ENCODE measurements at regions not wholly inside any gene's neighbourhood (a gene's known extent, or its start where the extent isn't known, plus 50 kb on each side); places are given as distances from the start of the nearest gene placed in this dataset.
A peak's percentile ranks its signal among the peaks of the same experiment; 100 is the strongest.

DNA sequence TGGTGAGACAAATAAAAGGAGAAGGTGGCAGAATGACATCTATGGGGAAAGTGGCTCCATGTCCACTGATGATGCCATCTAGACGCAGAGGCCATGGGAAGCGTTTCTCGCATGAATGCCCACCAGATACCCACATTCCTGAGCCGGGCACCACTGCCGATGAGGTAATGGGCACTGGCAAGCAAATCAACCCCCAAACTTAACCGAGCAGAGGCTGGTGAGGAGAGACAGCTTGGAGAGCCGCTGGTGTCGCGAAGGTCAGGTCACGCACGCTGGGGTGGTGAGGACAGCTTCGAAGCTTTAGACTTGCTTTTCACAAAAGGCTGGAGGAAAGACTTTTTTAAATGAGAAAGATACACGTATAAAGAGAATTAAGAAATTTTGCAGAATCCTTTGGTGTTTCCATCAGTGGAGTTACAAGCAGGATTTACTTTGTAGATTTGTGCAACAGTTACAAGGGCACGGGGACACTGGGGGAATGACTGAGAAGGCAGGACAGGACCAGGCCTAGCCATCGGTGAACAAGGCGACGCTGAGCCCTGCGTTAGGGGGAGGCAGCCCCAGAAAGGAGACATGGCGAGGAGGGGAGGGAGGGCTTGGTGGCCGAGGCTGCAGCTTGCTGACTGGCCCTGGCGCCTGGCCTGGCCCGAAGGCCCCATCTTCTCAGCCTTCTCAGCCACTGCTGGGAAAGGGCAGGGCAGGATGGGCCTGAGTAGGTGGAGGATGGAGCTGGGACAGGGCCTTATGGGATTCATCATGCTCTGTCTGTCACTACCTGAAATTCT, 83.9 kb upstream of the HDAC4 start:
- Histone ChIP-seq H2AFZ (ENCODE audit: control insufficient read depth, low read length) (no peak overlapping the region), H3K4me3 (ENCODE audit: control insufficient read depth in 2 of 3, extremely low read depth in 1 of 3, insufficient read depth in 2 of 3, low read depth in 1 of 3, low read length in 3 of 3) (no peak overlapping the region), H3K9ac (ENCODE audit: control insufficient read depth, extremely low read depth, insufficient read depth, low read length) (no peak overlapping the region), H3K27me3 (ENCODE audit: control insufficient read depth, extremely low read depth, insufficient read depth, low read length) (peaks cover 11% of the 10 kb centered on the region), H3K9me3 (ENCODE audit: control insufficient read depth, low read depth, low read length) (no peaks in the 10 kb centered on the region), H3K9me1 (ENCODE audit: control insufficient read depth, extremely low read depth, insufficient read depth, low read length) (no peaks in the 10 kb centered on the region), H4K20me1 (ENCODE audit: control insufficient read depth, extremely low read depth, insufficient read depth, low read length) (no peaks in the 10 kb centered on the region), H3K27ac (ENCODE audit: control insufficient read depth, insufficient read depth, low read length) (no peak overlapping the region), H3K4me1 (ENCODE audit: control insufficient read depth, extremely low read depth, insufficient read depth, low read length) (peaks cover 5% of the 10 kb centered on the region), H3K79me2 (ENCODE audit: control insufficient read depth, insufficient read depth, low read length) (no peaks in the 10 kb centered on the region), H3K4me2 (ENCODE audit: control insufficient read depth, extremely low read depth, insufficient read depth, low read depth, low read length) (no peak overlapping the region), H3K36me3 (ENCODE audit: control insufficient read depth in 2 of 2, extremely low read depth in 1 of 2, insufficient read depth in 2 of 2, low read length in 2 of 2) (no peaks in the 10 kb centered on the region)
- TF ChIP-seq, protein P1, sequence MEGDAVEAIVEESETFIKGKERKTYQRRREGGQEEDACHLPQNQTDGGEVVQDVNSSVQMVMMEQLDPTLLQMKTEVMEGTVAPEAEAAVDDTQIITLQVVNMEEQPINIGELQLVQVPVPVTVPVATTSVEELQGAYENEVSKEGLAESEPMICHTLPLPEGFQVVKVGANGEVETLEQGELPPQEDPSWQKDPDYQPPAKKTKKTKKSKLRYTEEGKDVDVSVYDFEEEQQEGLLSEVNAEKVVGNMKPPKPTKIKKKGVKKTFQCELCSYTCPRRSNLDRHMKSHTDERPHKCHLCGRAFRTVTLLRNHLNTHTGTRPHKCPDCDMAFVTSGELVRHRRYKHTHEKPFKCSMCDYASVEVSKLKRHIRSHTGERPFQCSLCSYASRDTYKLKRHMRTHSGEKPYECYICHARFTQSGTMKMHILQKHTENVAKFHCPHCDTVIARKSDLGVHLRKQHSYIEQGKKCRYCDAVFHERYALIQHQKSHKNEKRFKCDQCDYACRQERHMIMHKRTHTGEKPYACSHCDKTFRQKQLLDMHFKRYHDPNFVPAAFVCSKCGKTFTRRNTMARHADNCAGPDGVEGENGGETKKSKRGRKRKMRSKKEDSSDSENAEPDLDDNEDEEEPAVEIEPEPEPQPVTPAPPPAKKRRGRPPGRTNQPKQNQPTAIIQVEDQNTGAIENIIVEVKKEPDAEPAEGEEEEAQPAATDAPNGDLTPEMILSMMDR (optimal IDR thresholded peaks at IDR 0.05 in 1 of 3, IDR thresholded peaks at IDR 0.05 in 1 of 3, conservative IDR thresholded peaks at IDR 0.05 in 1 of 3; ENCODE audit: extremely low read depth in 1 of 3, insufficient read depth in 2 of 3, low read length in 3 of 3): no peak
- TF ChIP-seq EZH2 (IDR thresholded peaks at IDR 0.05; ENCODE audit: low read length): no peak
- FAIRE-seq (no peak), DNase-seq (ENCODE audit: low read depth, low spot score) (no peak)
- dilution Hi-C loops (cut with MboI; ENCODE audit: extremely low pct_ligation_motif_present, low sequenced_read_pairs): no loop called here

DNA sequence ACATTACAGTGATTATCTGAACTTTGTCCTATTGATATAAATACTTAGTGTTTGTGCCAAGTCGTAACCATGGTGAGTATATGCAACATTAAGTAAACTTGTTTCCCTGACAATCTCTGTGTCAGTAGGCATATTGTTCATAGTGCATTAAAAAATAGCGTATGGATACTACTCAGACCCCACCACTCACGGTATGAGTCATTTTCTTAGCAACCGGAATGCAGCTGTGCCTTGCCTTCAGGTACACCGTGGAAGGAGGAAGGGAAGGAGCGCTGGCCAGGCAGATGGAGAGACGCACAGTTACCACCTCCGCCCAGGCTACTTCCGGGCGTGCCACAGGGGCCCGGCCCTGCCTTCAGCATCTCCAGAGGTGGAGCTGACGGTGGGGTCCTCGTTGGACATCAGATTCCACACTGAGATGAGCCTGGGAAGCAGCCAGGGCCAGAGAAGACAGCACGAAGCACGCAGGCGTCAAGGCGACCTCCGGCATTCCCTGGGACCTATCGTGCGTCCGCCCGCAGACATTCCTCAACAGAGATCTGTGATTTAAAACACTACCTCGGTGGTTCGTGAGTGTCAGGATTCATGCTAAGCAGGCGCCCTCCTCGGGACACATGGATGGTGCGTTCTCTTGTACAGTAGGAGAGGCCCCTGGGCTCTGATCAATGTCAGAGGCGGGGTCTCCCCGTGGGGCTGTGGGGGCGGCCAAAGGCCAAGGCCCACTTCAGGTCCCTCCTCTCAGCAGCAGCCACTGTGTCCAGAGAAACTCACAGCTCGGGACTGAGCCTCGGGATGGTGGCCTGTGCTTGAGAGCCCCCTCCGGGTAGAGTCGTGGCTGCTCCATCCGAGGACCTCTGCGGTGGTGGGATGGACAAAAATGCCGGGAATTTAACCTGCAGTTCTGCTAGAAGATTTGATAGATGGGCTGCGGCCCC, 82.2 kb upstream of the HDAC4 start:
- TF ChIP-seq EZH2 (IDR thresholded peaks at IDR 0.05; ENCODE audit: low read length): no peak
- TF ChIP-seq, protein P1 (optimal IDR thresholded peaks at IDR 0.05 in 1 of 3, IDR thresholded peaks at IDR 0.05 in 1 of 3, conservative IDR thresholded peaks at IDR 0.05 in 1 of 3; ENCODE audit: extremely low read depth in 1 of 3, insufficient read depth in 2 of 3, low read length in 3 of 3): no peak

More for the DNA sequence above, 82.2 kb upstream of the HDAC4 start:
- dilution Hi-C loops (cut with MboI; ENCODE audit: extremely low pct_ligation_motif_present, low sequenced_read_pairs): no loop called here
- Histone ChIP-seq H3K4me2 (ENCODE audit: control insufficient read depth, extremely low read depth, insufficient read depth, low read depth, low read length) (peak overlapping the region; percentile 5), H3K9ac (ENCODE audit: control insufficient read depth, extremely low read depth, insufficient read depth, low read length) (no peak overlapping the region), H4K20me1 (ENCODE audit: control insufficient read depth, extremely low read depth, insufficient read depth, low read length) (no peaks in the 10 kb centered on the region), H3K27ac (ENCODE audit: control insufficient read depth, insufficient read depth, low read length) (no peak overlapping the region), H3K4me1 (ENCODE audit: control insufficient read depth, extremely low read depth, insufficient read depth, low read length) (peaks cover 5% of the 10 kb centered on the region), H3K4me3 (ENCODE audit: control insufficient read depth in 2 of 3, extremely low read depth in 1 of 3, insufficient read depth in 2 of 3, low read depth in 1 of 3, low read length in 3 of 3) (no peak overlapping the region), H3K36me3 (ENCODE audit: control insufficient read depth in 2 of 2, extremely low read depth in 1 of 2, insufficient read depth in 2 of 2, low read length in 2 of 2) (no peaks in the 10 kb centered on the region), H2AFZ (ENCODE audit: control insufficient read depth, low read length) (peak overlapping the region; percentile 26), H3K79me2 (ENCODE audit: control insufficient read depth, insufficient read depth, low read length) (no peaks in the 10 kb centered on the region), H3K27me3 (ENCODE audit: control insufficient read depth, extremely low read depth, insufficient read depth, low read length) (peaks cover 11% of the 10 kb centered on the region), H3K9me1 (ENCODE audit: control insufficient read depth, extremely low read depth, insufficient read depth, low read length) (no peaks in the 10 kb centered on the region), H3K9me3 (ENCODE audit: control insufficient read depth, low read depth, low read length) (no peaks in the 10 kb centered on the region)
- DNase-seq (ENCODE audit: low read depth, low spot score): no peak
- no peak for FAIRE-seq

Measured in keratinocyte (primary cell).